CD14-positive monocyte (primary cell): ENCODE measurements at regions not wholly inside any gene's neighbourhood (a gene's known extent, or its start where the extent isn't known, plus 50 kb on each side); places are given as distances from the start of the nearest gene placed in this dataset.

Experiments used
- DNase-seq, 3 donors: peaks; one replicate each; pipeline ENCODE4 v3.0.0-alpha.2; 2011 to 2022
- H2AFZ ChIP-seq: 2 replicates; pipeline ENCODE4 v1.6.0; 2012; ENCODE audit warnings: mild to moderate bottlenecking, low read depth, low read length, inconsistent platforms; ENCODE audit not compliant: insufficient read depth, poor library complexity, severe bottlenecking
- H3K27ac ChIP-seq, 2 donors: 1 replicate in 1 of 2; 2 replicates in 1 of 2; pipeline ENCODE4 v1.5.1; 2012 to 2013; ENCODE audit warnings: low read length in 2 of 2, control low read depth in 1 of 2, inconsistent platforms in 1 of 2, low read depth in 1 of 2, mild to moderate bottlenecking in 1 of 2
- H3K27me3 ChIP-seq, 2 donors: one replicate each; pipeline versions ENCODE4 v1.6.0 to v1.6.1; 2011 to 2013; ENCODE audit warnings: low read length in 2 of 2; ENCODE audit not compliant: control insufficient read depth in 2 of 2, insufficient read depth in 2 of 2
- H3K36me3 ChIP-seq, 2 donors: replicated peaks in 1 of 2; 1 replicate in 1 of 2; 2 replicates in 1 of 2; pipeline versions ENCODE4 v1.5.1 to v1.6.1; 2012 to 2013; ENCODE audit warnings: low read length in 2 of 2, control low read depth in 1 of 2, inconsistent platforms in 1 of 2, mild to moderate bottlenecking in 1 of 2; ENCODE audit not compliant: insufficient read depth in 2 of 2, control insufficient read depth in 1 of 2
- H3K4me1 ChIP-seq, 2 donors: 1 replicate in 1 of 2; 2 replicates in 1 of 2; pipeline versions ENCODE4 v1.5.1 to v1.6.1; 2012 to 2013; ENCODE audit warnings: low read length in 2 of 2, control low read depth in 1 of 2, inconsistent platforms in 1 of 2, mild to moderate bottlenecking in 1 of 2, moderate library complexity in 1 of 2; ENCODE audit not compliant: insufficient read depth in 2 of 2, control insufficient read depth in 1 of 2
- H3K4me2 ChIP-seq: replicated peaks from 2 replicates; pipeline ENCODE3; 2012; ENCODE audit warnings: low read length, moderate library complexity, mild to moderate bottlenecking; ENCODE audit not compliant: poor library complexity, severe bottlenecking; ENCODE audit errors: extremely low read depth
- H3K4me3 ChIP-seq, 3 experiments: fragments of 200-600 bp in 1 of 3; sonication (generic) in 1 of 3; replicated peaks in 1 of 3; 1 replicate in 2 of 3; 2 replicates in 1 of 3; pipeline ENCODE4 v1.5.1; 2011 to 2013; ENCODE audit warnings: low read length in 3 of 3, mild to moderate bottlenecking in 3 of 3, control low read depth in 2 of 3, low read depth in 2 of 3, inconsistent platforms in 1 of 3, moderate library complexity in 1 of 3
- H3K79me2 ChIP-seq: 2 replicates; pipeline ENCODE4 v1.6.0; 2012; ENCODE audit warnings: mild to moderate bottlenecking, control low read depth, inconsistent platforms, low read length, moderate library complexity; ENCODE audit not compliant: insufficient read depth
- H3K9ac ChIP-seq: 2 replicates; pipeline ENCODE4 v1.6.0; 2017; ENCODE audit warnings: low read length, mild to moderate bottlenecking; ENCODE audit not compliant: insufficient read depth, poor library complexity, severe bottlenecking
- H3K9me3 ChIP-seq, 2 donors: replicated peaks in 1 of 2; 1 replicate in 1 of 2; 2 replicates in 1 of 2; pipeline versions ENCODE4 v1.5.1 to v1.6.1; 2012 to 2013; ENCODE audit warnings: low read length in 2 of 2, control low read depth in 1 of 2; ENCODE audit not compliant: control insufficient read depth in 1 of 2, insufficient read depth in 1 of 2
- H4K20me1 ChIP-seq: 2 replicates; pipeline ENCODE4 v1.6.0; 2012; ENCODE audit warnings: mild to moderate bottlenecking, low read length, control low read depth, moderate library complexity; ENCODE audit not compliant: insufficient read depth
- H3K27ac Mint-ChIP-seq, 7 donors: one replicate each; pipeline ENCODE4 v1.8.0; 2020; ENCODE audit warnings: mild to moderate bottlenecking in 7 of 7, mixed read lengths in 7 of 7, moderate library complexity in 6 of 7, inconsistent platforms in 2 of 7
- H3K27me3 Mint-ChIP-seq, 3 donors: one replicate each; pipeline ENCODE4 v1.8.0; 2021 to 2022; ENCODE audit warnings: low read depth in 3 of 3, mild to moderate bottlenecking in 3 of 3, mixed read lengths in 3 of 3, moderate library complexity in 3 of 3, inconsistent platforms in 1 of 3
- H3K36me3 Mint-ChIP-seq, 2 donors: one replicate each; pipeline ENCODE4 v1.8.0; 2020; ENCODE audit warnings: mixed read lengths in 2 of 2, inconsistent platforms in 1 of 2, mild to moderate bottlenecking in 1 of 2
- H3K4me1 Mint-ChIP-seq: one replicate; pipeline ENCODE4 v1.8.0; 2020; ENCODE audit warnings: mild to moderate bottlenecking, mixed read lengths
- H3K4me3 Mint-ChIP-seq, 2 donors: one replicate each; pipeline ENCODE4 v1.8.0; 2020; ENCODE audit warnings: mild to moderate bottlenecking in 2 of 2, mixed read lengths in 2 of 2, moderate library complexity in 1 of 2
- H3K9me3 Mint-ChIP-seq, 7 donors: one replicate each; pipeline ENCODE4 v1.8.0; 2020 to 2022; ENCODE audit warnings: mixed read lengths in 7 of 7, mild to moderate bottlenecking in 6 of 7, moderate library complexity in 6 of 7, inconsistent platforms in 2 of 7
- CTCF ChIP-seq: fragments of 200-600 bp; IDR thresholded peaks from one replicate; pipeline ENCODE4 v1.8.0; 2022; ENCODE audit warnings: antibody characterized with exemption, mild to moderate bottlenecking
- WGBS: methylation state at CpG from one replicate; pipeline ENCODE4 v1.1.5; 2013; ENCODE audit warnings: missing lambda C conversion rate; ENCODE audit not compliant: insufficient coverage; 5-methylcytosine and 5-hydroxymethylcytosine counted together
- intact Hi-C, 2 donors: fragments of 100-400 bp; cut with micrococcal nuclease; formaldehyde crosslinking; loops; one replicate each; pipeline versions ENCODE4 v1.15.0 to v1.15.1; 2023

GRCh38 chr14:27077214-27077613 is 479.4 kb upstream of the NOVA1 start:
- Histone ChIP-seq H3K9ac (no peak overlapping the region), H3K4me2 (no peak overlapping the region), H3K36me3 (no peaks in the 10 kb centered on the region), H3K4me3 (no peak overlapping the region), H3K4me1 (no peaks in the 10 kb centered on the region), H3K79me2 (no peaks in the 10 kb centered on the region), H4K20me1 (no peaks in the 10 kb centered on the region), H2AFZ (no peak overlapping the region), H3K9me3 (no peaks in the 10 kb centered on the region), H3K27ac (no peak overlapping the region), H3K27me3 (no peaks in the 10 kb centered on the region)
- H3K9me3 Mint-ChIP-seq = no peaks in the 10 kb centered on the region
- no peak overlapping the region for H3K4me3 Mint-ChIP-seq
- TF ChIP-seq CTCF = no peak
- H3K27ac Mint-ChIP-seq = no peak overlapping the region
- DNase-seq = no peak
- H3K27me3 Mint-ChIP-seq = peaks cover 0 to 4% (median 0%) of the 10 kb centered on the region in 3 donors
- H3K4me1 Mint-ChIP-seq = no peaks in the 10 kb centered on the region
- intact Hi-C loops = no loop called here
- H3K36me3 Mint-ChIP-seq = no peaks in the 10 kb centered on the region
- WGBS = no CpG with 5 or more reads among the region's 1 CpG

- Mint-ChIP-seq H3K4me1 (no peaks in the 10 kb centered on the region), H3K36me3 (no peaks in the 10 kb centered on the region), H3K27ac (peak overlapping the region in 1 of 7 donors; percentile 11), H3K9me3 (no peaks in the 10 kb centered on the region), H3K4me3 (no peak overlapping the region), H3K27me3 (peaks cover 0 to 4% (median 0%) of the 10 kb centered on the region in 3 donors)
- no peaks in the 10 kb centered on the region for H3K4me1 ChIP-seq
- no peak overlapping the region for H3K4me3 ChIP-seq
- H3K4me2 ChIP-seq = no peak overlapping the region
- no peak for TF ChIP-seq CTCF
- H3K79me2 ChIP-seq = no peaks in the 10 kb centered on the region
- no peaks in the 10 kb centered on the region for H4K20me1 ChIP-seq
- no peak overlapping the region for H3K27ac ChIP-seq
- H3K9ac ChIP-seq = no peak overlapping the region
- H3K36me3 ChIP-seq = no peaks in the 10 kb centered on the region
- H2AFZ ChIP-seq = no peak overlapping the region
- no peak for DNase-seq
- H3K9me3 ChIP-seq = no peaks in the 10 kb centered on the region
- WGBS = 0% methylated on average over 1 of the region's 2 CpGs
- H3K27me3 ChIP-seq = no peaks in the 10 kb centered on the region
- intact Hi-C loops = no loop called here
Measured at GRCh38 chr14:27077710-27078109, 479.9 kb upstream of the NOVA1 start.
